H1 (cell line): ENCODE measurements at regions not wholly inside any gene's neighbourhood (a gene's known extent, or its start where the extent isn't known, plus 50 kb on each side); places are given as distances from the start of the nearest gene placed in this dataset.

Experiments
- CTCF ChIP-seq, 3 experiments: IDR thresholded peaks; 1 replicate in 2 of 3; 2 replicates in 1 of 3; pipeline versions ENCODE4 v1.5.1 to v1.6.1; 2011; ENCODE audit warnings: low read length in 3 of 3, mild to moderate bottlenecking in 3 of 3, inconsistent platforms in 2 of 3, low read depth in 1 of 3, moderate library complexity in 1 of 3; ENCODE audit not compliant: insufficient read depth in 1 of 3; ENCODE audit errors: control extremely low read depth in 1 of 3
- EGR1 ChIP-seq: IDR thresholded peaks from 2 replicates; pipeline ENCODE4 v1.6.1; 2011; ENCODE audit warnings: low read depth, low read length, borderline replicate concordance
- JUN ChIP-seq: IDR thresholded peaks from 2 replicates; pipeline ENCODE4 v1.6.1; 2011; ENCODE audit warnings: low read depth, mild to moderate bottlenecking, improper control_type of control experiment, low read length
- MAFK ChIP-seq: IDR thresholded peaks from 2 replicates; pipeline ENCODE4 v1.6.1; 2012; ENCODE audit warnings: low read depth, mild to moderate bottlenecking, improper control_type of control experiment, low read length
- NRF1 ChIP-seq: IDR thresholded peaks from 2 replicates; pipeline ENCODE4 v1.6.1; 2011; ENCODE audit warnings: mild to moderate bottlenecking, low read depth, low read length, improper control_type of control experiment
- POLR2A ChIP-seq, 2 experiments: IDR thresholded peaks; 1 replicate in 1 of 2; 2 replicates in 1 of 2; pipeline ENCODE4 v1.6.1; 2011; ENCODE audit warnings: low read depth in 2 of 2, low read length in 2 of 2, mild to moderate bottlenecking in 2 of 2; ENCODE audit errors: control extremely low read depth in 1 of 2

DNA sequence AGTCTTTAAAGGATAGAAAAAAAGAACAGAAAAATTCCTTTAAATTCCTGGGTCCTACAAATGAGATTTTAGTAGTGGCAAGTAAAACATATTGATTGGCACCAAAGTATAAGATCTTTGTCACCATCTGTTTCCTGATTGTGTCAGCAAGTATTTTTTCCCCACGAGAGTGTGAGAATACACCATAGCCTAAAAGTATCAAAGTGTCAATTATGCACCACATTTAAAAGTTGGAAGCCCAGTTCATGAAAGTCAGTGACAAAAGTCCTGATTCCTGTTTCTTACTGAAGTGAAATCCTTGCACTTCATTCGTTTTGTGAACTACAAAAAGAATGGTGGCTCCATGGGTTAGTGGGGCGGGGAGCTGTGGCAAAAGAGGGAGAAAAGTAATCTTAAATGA is 83.8 kb upstream of the DPH6 start:
- TF ChIP-seq NRF1 (no peak), EGR1 (no peak), JUN (no peak), POLR2A (IDR thresholded peaks at IDR 0.05; ENCODE audit: control extremely low read depth in 1 of 2, low read depth in 2 of 2, low read length in 2 of 2) (no peak), MAFK (no peak), CTCF (IDR thresholded peaks at IDR 0.05; ENCODE audit: control extremely low read depth in 1 of 3, insufficient read depth in 1 of 3, low read depth in 1 of 3, low read length in 3 of 3) (no peak)
